Left lung (tissue), 4 donors: ENCODE measurements at regions not wholly inside any gene's neighbourhood (a gene's known extent, or its start where the extent isn't known, plus 50 kb on each side); places are given as distances from the start of the nearest gene placed in this dataset.

Source experiments
- ATAC-seq: fragments of 200-7000 bp; cut with Tn5 transposase; one replicate; pipeline ENCODE4 v1.9.1; 2020; ENCODE audit warnings: moderate library complexity
- DNase-seq, 4 donors: peaks; one replicate each; pipeline ENCODE4 v3.0.0-alpha.2; 2013 to 2020
- H3K27ac ChIP-seq, 2 donors: fragments of 200-600 bp; sonication (generic) in 1 of 2; one replicate each; pipeline versions ENCODE4 v1.5.0 to v1.8.0; 2020 to 2021
- H3K27me3 ChIP-seq, 2 donors: fragments of 200-600 bp; sonication (generic) in 1 of 2; one replicate each; pipeline versions ENCODE4 v1.5.0 to v1.8.0; 2020 to 2021
- H3K36me3 ChIP-seq, 2 donors: fragments of 200-600 bp; sonication (generic) in 1 of 2; one replicate each; pipeline versions ENCODE4 v1.5.0 to v1.8.0; 2020 to 2021
- H3K4me1 ChIP-seq, 2 donors: fragments of 200-600 bp; one replicate each; pipeline ENCODE4 v1.8.0; 2021
- H3K4me3 ChIP-seq, 2 donors: fragments of 200-600 bp; sonication (generic) in 1 of 2; one replicate each; pipeline versions ENCODE4 v1.5.0 to v1.8.0; 2020 to 2021; ENCODE audit warnings: mild to moderate bottlenecking in 1 of 2
- H3K9me3 ChIP-seq, 2 donors: fragments of 200-600 bp; sonication (generic) in 1 of 2; one replicate each; pipeline versions ENCODE4 v1.5.0 to v1.8.0; 2020 to 2021
- CTCF ChIP-seq, 2 donors: fragments of 200-600 bp; sonication (generic) in 1 of 2; IDR thresholded peaks; one replicate each; pipeline versions ENCODE4 v1.5.0 to v1.8.0; 2021; ENCODE audit warnings: antibody characterized with exemption in 2 of 2
- intact Hi-C, 2 donors: fragments of 100-400 bp; cut with DNase I; formaldehyde crosslinking; loops; one replicate each; pipeline versions ENCODE4 v1.11.2 to v1.14.2; 2022
- donor health status: DM: no; HTN: yes; CAD: no.
- donor health status: DM: no; HTN: no; CAD: no.

DNA sequence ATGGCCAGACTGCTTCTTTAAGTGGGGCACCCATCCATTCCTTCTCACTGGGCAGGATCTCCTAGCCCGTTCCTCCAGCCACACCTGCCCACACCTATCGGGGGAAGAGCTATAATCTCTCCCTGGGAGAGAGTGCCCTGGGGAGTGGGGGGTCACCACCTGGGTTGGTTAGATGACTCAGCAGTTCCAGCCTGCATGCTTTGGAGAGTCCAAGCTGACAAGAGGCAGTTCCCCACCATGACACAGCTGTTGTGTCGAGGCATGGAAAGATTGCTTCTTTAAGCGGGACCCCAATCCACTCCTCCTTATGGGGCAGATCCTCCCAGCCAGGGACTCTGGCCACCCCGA is 52.6 kb upstream of the PPFIA2 start:
- no peak for DNase-seq
- Histone ChIP-seq H3K4me1 (no peaks in the 10 kb centered on the region), H3K9me3 (no peaks in the 10 kb centered on the region), H3K27ac (no peak overlapping the region), H3K27me3 (no peaks in the 10 kb centered on the region), H3K36me3 (no peaks in the 10 kb centered on the region), H3K4me3 (no peak overlapping the region)
- no peak for ATAC-seq
- TF ChIP-seq CTCF (IDR thresholded peaks at IDR 0.05) = no peak
- intact Hi-C loops = no loop called here

- Histone ChIP-seq H3K4me1 (no peaks in the 10 kb centered on the region), H3K36me3 (no peaks in the 10 kb centered on the region)
- ATAC-seq = no peak
Measured at GRCh38 chr12:81811061-81811777, 52.1 kb upstream of the PPFIA2 start.

GRCh38 chr12:81809829-81810595 is 50.9 kb upstream of the PPFIA2 start:
- Histone ChIP-seq H3K4me3 (no peak overlapping the region), H3K27ac (no peak overlapping the region), H3K4me1 (no peaks in the 10 kb centered on the region), H3K36me3 (no peaks in the 10 kb centered on the region), H3K9me3 (no peaks in the 10 kb centered on the region), H3K27me3 (no peaks in the 10 kb centered on the region)
- ATAC-seq (no peak), DNase-seq (no peak)
- intact Hi-C loops = no loop called here
- TF ChIP-seq CTCF (IDR thresholded peaks at IDR 0.05) = no peak

More at GRCh38 chr12:81811061-81811777, 52.1 kb upstream of the PPFIA2 start:
- no peaks in the 10 kb centered on the region for H3K9me3 ChIP-seq
- intact Hi-C loops = no loop called here
- DNase-seq = no peak
- H3K27me3 ChIP-seq = no peaks in the 10 kb centered on the region
- H3K27ac ChIP-seq = no peak overlapping the region
- H3K4me3 ChIP-seq = no peak overlapping the region
- no peak for TF ChIP-seq CTCF (IDR thresholded peaks at IDR 0.05)

- intact Hi-C loops = no loop called here
- no peaks in the 10 kb centered on the region for H3K27me3 ChIP-seq
- no peak for TF ChIP-seq CTCF (IDR thresholded peaks at IDR 0.05)
- H3K4me3 ChIP-seq = no peak overlapping the region
- no peak overlapping the region for H3K27ac ChIP-seq
- ATAC-seq (no peak), DNase-seq (no peak)
- H3K36me3 ChIP-seq = no peaks in the 10 kb centered on the region
- H3K4me1 ChIP-seq = no peaks in the 10 kb centered on the region
- H3K9me3 ChIP-seq = no peaks in the 10 kb centered on the region
Measured at GRCh38 chr12:81809113-81809777, 50.1 kb upstream of the PPFIA2 start.
